ENCODE measurements at regions not wholly inside any gene's neighbourhood (a gene's known extent, or its start where the extent isn't known, plus 50 kb on each side); places are given as distances from the start of the nearest gene placed in this dataset.
"Not testable (repeated sequence)": the region's sequence is repeated elsewhere in the genome, so short reads cannot be mapped to it uniquely, and the experiment has no call there.

GRCh38 chr1:229151412-229151811 is 119.5 kb upstream of the RAB4A start:
- not testable (repeated sequence) for FAIRE-seq; DNase-seq (ENCODE audit: extremely low spot score, insufficient read length, low read depth)

GRCh38 chr1:229152311-229152710 is 118.6 kb upstream of the RAB4A start:
- no peak for FAIRE-seq
- no peak for DNase-seq (ENCODE audit: extremely low spot score, insufficient read length, low read depth)

- FAIRE-seq: no peak
- DNase-seq (ENCODE audit: extremely low spot score, insufficient read length, low read depth): no peak
Observed at GRCh38 chr1:229153955-229154548, 116.9 kb upstream of the RAB4A start.

- FAIRE-seq (no peak), DNase-seq (ENCODE audit: extremely low spot score, insufficient read length, low read depth) (no peak)
Observed at GRCh38 chr1:229154811-229155210, 116.1 kb upstream of the RAB4A start.

GRCh38 chr1:229155472-229155871 is 115.4 kb upstream of the RAB4A start:
- FAIRE-seq: no peak

GRCh38 chr1:229156872-229157271 is 114.0 kb upstream of the RAB4A start:
- DNase-seq (ENCODE audit: extremely low spot score, insufficient read length, low read depth) (no peak), FAIRE-seq (no peak)

More at GRCh38 chr1:229155472-229155871, 115.4 kb upstream of the RAB4A start:
- no peak for DNase-seq (ENCODE audit: extremely low spot score, insufficient read length, low read depth)

GRCh38 chr1:229157480-229157879 is 113.4 kb upstream of the RAB4A start:
- FAIRE-seq (no peak), DNase-seq (ENCODE audit: extremely low spot score, insufficient read length, low read depth) (no peak)

- FAIRE-seq: no peak
- DNase-seq (ENCODE audit: extremely low spot score, insufficient read length, low read depth): no peak
Observed at GRCh38 chr1:229158341-229158921, 112.5 kb upstream of the RAB4A start.

GRCh38 chr1:229158927-229159326 is 112.0 kb upstream of the RAB4A start:
- FAIRE-seq: no peak

GRCh38 chr1:229159668-229160544 is 111.0 kb upstream of the RAB4A start:
- FAIRE-seq (no peak), DNase-seq (ENCODE audit: extremely low spot score, insufficient read length, low read depth) (no peak)

More at GRCh38 chr1:229158927-229159326, 112.0 kb upstream of the RAB4A start:
- no peak for DNase-seq (ENCODE audit: extremely low spot score, insufficient read length, low read depth)

GRCh38 chr1:229161740-229162139 is 109.2 kb upstream of the RAB4A start:
- FAIRE-seq (no peak), DNase-seq (ENCODE audit: extremely low spot score, insufficient read length, low read depth) (no peak)

- no peak for FAIRE-seq
Observed at GRCh38 chr1:229162825-229163515, 107.9 kb upstream of the RAB4A start.

GRCh38 chr1:229164348-229164747 is 106.6 kb upstream of the RAB4A start:
- no peak for DNase-seq (ENCODE audit: extremely low spot score, insufficient read length, low read depth)
- no peak for FAIRE-seq

More at GRCh38 chr1:229162825-229163515, 107.9 kb upstream of the RAB4A start:
- no peak for DNase-seq (ENCODE audit: extremely low spot score, insufficient read length, low read depth)

GRCh38 chr1:229164836-229165735 is 105.8 kb upstream of the RAB4A start:
- no peak for DNase-seq (ENCODE audit: extremely low spot score, insufficient read length, low read depth)
- no peak for FAIRE-seq

- no peak for DNase-seq (ENCODE audit: extremely low spot score, insufficient read length, low read depth)
- no peak for FAIRE-seq
Observed at GRCh38 chr1:229167318-229167717, 103.6 kb upstream of the RAB4A start.

- no peak for FAIRE-seq
- no peak for DNase-seq (ENCODE audit: extremely low spot score, insufficient read length, low read depth)
Observed at GRCh38 chr1:229169399-229169798, 101.5 kb upstream of the RAB4A start.

GRCh38 chr1:229170274-229170673 is 100.6 kb upstream of the RAB4A start:
- no peak for FAIRE-seq

GRCh38 chr1:229170778-229171505 is 100.0 kb upstream of the RAB4A start:
- DNase-seq (ENCODE audit: extremely low spot score, insufficient read length, low read depth) (no peak), FAIRE-seq (no peak)

More at GRCh38 chr1:229170274-229170673, 100.6 kb upstream of the RAB4A start:
- no peak for DNase-seq (ENCODE audit: extremely low spot score, insufficient read length, low read depth)

- no peak for DNase-seq (ENCODE audit: extremely low spot score, insufficient read length, low read depth)
- FAIRE-seq: no peak
Observed at GRCh38 chr1:229171934-229172333, 99.0 kb upstream of the RAB4A start.

Data from GM18507 (cell line).